ENCODE measurements at regions not wholly inside any gene's neighbourhood (a gene's known extent, or its start where the extent isn't known, plus 50 kb on each side); places are given as distances from the start of the nearest gene placed in this dataset.
"Not testable (repeated sequence)": the region's sequence is repeated elsewhere in the genome, so short reads cannot be mapped to it uniquely, and the experiment has no call there.

DNA sequence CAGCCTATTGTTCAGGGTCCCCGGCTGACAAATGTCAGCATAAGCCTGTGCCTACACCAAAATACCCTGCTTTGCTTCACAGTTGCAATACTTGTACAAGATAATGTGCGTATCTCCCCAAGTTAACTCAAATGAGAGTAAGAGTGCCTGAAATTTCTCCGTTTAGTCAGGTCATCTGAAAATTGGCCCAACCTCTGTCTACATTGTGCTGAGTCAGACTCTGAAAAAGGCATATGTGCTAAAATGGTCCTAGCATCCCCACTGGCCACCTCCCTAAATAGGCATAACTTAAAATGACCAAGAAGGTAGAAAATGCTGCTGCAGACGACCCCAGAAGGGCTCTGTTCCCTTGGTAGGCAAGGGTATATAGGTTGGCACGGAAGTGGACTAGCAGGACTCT is 1653.8 kb upstream of the DDX18 start:
- CTCF ChIA-PET = no interaction called here
- Mint-ChIP-seq H3K36me3 (no peaks in the 10 kb centered on the region), H3K4me1 (no peaks in the 10 kb centered on the region), H3K9me3 (peaks cover 29% of the 10 kb centered on the region), H3K27ac (no peak overlapping the region), H3K27me3 (no peaks in the 10 kb centered on the region), H3K4me3 (no peak overlapping the region)
- DNase-seq = no peak

DNA sequence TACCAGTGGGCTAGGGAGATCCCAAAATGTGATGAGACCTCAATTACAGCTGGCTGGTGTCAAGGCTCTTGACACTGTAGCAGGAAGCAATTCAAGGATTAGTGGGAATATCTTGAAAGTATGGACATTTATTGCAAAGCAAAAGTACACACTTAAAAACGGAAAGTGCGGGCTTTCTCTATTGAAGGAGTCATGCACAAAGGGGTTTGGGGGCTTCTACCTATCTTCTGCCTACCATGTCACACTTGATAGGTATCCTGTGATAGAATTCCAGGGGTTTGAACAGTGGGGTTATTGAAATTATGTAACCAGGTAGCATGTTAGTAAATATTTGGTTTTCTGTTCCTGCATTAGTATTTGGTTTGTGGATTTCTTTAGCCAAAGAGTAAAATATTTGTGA is 1652.1 kb upstream of the DDX18 start:
- H3K27me3 Mint-ChIP-seq = no peaks in the 10 kb centered on the region
- H3K9me3 Mint-ChIP-seq = peaks cover 29% of the 10 kb centered on the region
- DNase-seq = no peak
- H3K4me1 Mint-ChIP-seq = no peaks in the 10 kb centered on the region
- H3K36me3 Mint-ChIP-seq = no peaks in the 10 kb centered on the region
- no peak overlapping the region for H3K27ac Mint-ChIP-seq
- CTCF ChIA-PET = no interaction called here
- no peak overlapping the region for H3K4me3 Mint-ChIP-seq

DNA sequence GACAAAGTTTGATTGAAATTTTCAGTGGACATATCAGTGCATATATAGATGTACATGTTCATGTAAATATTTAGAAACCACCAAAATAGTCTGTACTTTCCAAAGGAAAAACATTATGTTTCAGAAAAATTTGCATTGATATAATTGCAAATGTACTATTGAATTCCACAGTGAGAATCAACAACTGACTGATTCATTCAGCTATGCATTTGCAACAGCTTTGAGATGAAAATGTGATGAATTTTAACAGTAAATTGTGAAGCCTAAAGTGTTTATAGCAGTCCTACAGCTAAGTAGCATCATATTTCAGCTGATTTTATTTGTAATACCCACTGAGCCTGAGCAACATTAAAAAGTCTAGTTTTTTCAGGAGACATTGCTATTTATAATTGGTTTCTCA is 1647.4 kb upstream of the DDX18 start:
- CTCF ChIA-PET = no interaction called here
- H3K27me3 Mint-ChIP-seq = no peaks in the 10 kb centered on the region

DNA sequence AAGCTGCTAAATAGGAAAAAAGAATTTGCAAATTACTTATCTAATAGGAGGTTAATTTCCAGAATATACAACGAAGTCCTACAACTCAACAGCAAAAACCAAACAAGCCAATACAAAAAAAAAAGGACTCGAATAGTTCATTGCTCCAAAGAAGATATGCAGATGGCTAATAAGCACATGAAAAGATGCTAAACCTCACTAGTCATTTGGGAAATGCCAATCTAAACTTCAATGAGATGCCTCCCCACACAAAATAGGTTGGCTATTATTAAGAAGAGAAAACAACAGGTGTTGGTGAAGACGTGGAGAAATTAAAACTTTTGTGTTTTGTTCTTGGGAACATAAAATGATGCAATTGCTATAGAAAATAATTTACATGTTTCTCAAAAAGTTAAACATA is 1634.4 kb upstream of the DDX18 start:
- Mint-ChIP-seq H3K4me1 (no peaks in the 10 kb centered on the region), H3K27ac (no peak overlapping the region), H3K27me3 (no peaks in the 10 kb centered on the region)

More for the DNA sequence above, 1647.4 kb upstream of the DDX18 start:
- no peaks in the 10 kb centered on the region for H3K36me3 Mint-ChIP-seq
- H3K9me3 Mint-ChIP-seq = peaks cover 27% of the 10 kb centered on the region
- no peak overlapping the region for H3K27ac Mint-ChIP-seq
- no peak for DNase-seq
- no peaks in the 10 kb centered on the region for H3K4me1 Mint-ChIP-seq
- H3K4me3 Mint-ChIP-seq = no peak overlapping the region

DNA sequence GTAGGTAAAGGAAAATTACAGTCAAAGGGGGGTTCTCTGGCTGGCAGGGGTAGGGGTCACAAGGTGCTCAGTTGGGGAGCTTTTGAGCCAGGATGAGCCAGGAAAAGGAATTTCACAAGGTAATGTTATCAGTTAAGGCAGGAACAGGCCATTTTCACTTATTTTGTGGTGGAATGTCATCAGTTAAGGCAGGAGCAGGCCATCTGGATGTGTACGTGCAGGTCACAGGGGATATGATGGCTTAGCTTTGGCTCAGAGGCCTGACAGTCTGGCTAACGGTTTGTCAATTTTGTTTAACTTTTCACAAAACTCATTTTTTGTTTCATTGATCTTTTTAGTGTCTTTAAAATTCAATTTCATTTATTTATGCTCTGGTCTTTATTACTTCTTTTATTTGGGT is 1623.8 kb upstream of the DDX18 start:
- H3K4me3 Mint-ChIP-seq, H3K36me3 Mint-ChIP-seq, CTCF ChIA-PET, H3K4me1 Mint-ChIP-seq, DNase-seq, H3K27me3 Mint-ChIP-seq, H3K27ac Mint-ChIP-seq: not testable (repeated sequence)
- peaks cover 38% of the 10 kb centered on the region for H3K9me3 Mint-ChIP-seq

More for the DNA sequence above, 1634.4 kb upstream of the DDX18 start:
- no peak overlapping the region for H3K4me3 Mint-ChIP-seq
- no peaks in the 10 kb centered on the region for H3K36me3 Mint-ChIP-seq
- CTCF ChIA-PET = no interaction called here
- no peak for DNase-seq
- H3K9me3 Mint-ChIP-seq = peaks cover 11% of the 10 kb centered on the region

DNA sequence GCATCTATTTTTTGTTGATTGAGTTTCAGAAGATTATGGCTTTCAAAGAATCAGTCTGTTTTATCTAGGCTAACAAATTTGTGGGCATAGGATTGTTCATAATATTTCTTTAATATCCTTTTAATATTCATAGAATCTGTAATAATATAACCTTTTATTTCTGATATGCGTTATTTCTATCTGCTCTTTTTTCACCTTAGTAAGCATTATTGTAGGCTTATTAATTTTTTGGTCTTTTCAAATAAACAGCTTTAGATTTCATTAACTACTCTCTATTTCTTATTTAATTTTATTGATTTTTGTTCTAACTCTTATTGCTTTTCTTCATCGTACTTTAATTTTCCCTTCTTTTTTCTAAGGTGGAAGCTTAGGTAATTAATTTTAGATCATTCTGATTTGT is 1614.4 kb upstream of the DDX18 start:
- Mint-ChIP-seq H3K27me3 (no peaks in the 10 kb centered on the region), H3K27ac (no peak overlapping the region), H3K9me3 (peaks cover 15% of the 10 kb centered on the region), H3K4me1 (no peaks in the 10 kb centered on the region), H3K4me3 (no peak overlapping the region), H3K36me3 (no peaks in the 10 kb centered on the region)
- CTCF ChIA-PET = no interaction called here
- DNase-seq = no peak

DNA sequence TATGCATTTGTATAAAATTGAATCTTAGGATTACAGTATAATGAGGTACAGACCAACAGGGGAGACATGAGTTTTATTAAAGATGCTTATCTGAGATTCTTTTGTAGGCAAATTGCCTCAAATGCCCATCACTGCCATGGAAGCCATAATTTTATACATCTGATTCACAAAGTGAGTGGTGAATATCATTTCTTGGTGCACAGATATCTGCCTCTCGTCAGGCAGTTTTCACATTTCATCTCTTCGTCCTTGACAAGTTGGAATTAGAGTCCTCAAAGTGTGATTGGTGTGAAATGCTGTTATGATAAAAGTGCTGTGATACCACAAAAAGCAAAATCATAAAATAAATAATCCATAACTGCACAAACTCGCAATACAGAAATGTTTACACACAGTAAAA is 1602.8 kb upstream of the DDX18 start:
- Mint-ChIP-seq H3K4me1 (no peaks in the 10 kb centered on the region), H3K27ac (no peak overlapping the region), H3K9me3 (peaks cover 2% of the 10 kb centered on the region), H3K4me3 (no peak overlapping the region), H3K27me3 (no peaks in the 10 kb centered on the region), H3K36me3 (no peaks in the 10 kb centered on the region)
- no peak for DNase-seq
- CTCF ChIA-PET = no interaction called here

DNA sequence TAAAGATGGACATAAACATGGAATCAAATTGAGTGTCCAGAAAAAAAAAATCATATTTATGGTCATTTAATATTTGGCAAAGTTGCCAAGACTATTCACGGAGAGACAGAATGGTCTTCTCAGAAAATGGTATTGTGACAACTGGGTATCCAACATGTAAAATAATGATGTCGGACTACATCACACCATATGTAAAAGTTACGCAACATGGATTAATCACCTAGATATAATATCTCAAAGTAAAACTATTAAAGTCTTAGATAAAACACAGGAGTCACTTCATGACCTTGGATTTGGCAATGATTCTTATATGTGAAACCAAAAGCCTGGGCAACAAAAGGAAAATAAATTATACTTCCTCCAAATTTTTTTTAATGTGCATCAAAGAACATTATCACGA is 1591.7 kb upstream of the DDX18 start:
- Mint-ChIP-seq H3K4me1 (no peaks in the 10 kb centered on the region), H3K4me3 (no peak overlapping the region), H3K27me3 (no peaks in the 10 kb centered on the region), H3K36me3 (no peaks in the 10 kb centered on the region), H3K9me3 (peaks cover 19% of the 10 kb centered on the region), H3K27ac (no peak overlapping the region)
- CTCF ChIA-PET = no interaction called here
- DNase-seq = no peak

DNA sequence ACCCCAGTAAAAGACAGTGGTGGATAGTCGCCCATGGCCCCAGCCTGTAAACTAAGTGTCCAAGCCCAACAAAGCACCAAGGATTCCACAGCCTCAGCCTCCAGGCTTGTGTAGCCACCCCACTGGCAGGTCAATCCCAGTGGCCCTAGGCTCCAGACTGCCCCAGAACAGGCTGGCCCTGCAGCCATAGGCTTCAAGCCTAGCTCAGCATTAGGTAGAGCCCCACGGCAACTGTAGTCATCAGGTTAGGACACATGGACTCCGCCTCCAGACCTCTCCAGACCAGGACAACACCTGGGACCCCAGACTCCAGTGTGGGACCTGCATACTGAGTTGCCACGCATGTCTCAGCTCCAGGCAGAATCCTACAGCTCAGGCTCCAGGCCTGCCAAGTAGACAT is 1590.6 kb upstream of the DDX18 start:
- no peaks in the 10 kb centered on the region for H3K27me3 Mint-ChIP-seq
- H3K27ac Mint-ChIP-seq = no peak overlapping the region
- DNase-seq = no peak
- no peak overlapping the region for H3K4me3 Mint-ChIP-seq
- CTCF ChIA-PET = no interaction called here
- H3K9me3 Mint-ChIP-seq = peaks cover 27% of the 10 kb centered on the region
- no peaks in the 10 kb centered on the region for H3K4me1 Mint-ChIP-seq
- H3K36me3 Mint-ChIP-seq = no peaks in the 10 kb centered on the region

DNA sequence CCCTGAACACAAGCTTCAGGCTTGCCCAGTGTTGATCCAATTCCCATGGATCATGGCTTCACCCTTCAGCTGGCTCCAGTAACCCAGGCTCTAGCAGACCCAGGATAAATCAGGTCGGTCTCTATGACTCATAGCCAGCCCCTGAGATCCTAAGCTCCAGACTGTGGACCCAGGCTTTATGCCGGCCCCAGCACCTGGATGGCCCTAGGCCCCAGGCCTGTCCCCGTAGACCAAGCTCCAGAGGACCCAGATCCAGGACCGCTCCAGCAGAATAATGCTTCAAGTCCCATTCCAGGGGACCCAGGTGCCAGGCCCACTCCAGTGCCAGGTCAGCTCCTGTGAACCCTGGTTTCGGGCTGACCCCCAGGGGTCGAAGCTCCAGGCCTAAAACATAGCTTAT is 1589.9 kb upstream of the DDX18 start:
- no peaks in the 10 kb centered on the region for H3K27me3 Mint-ChIP-seq
- no peak overlapping the region for H3K27ac Mint-ChIP-seq
- no peak for DNase-seq
- CTCF ChIA-PET = no interaction called here
- no peaks in the 10 kb centered on the region for H3K36me3 Mint-ChIP-seq
- peaks cover 27% of the 10 kb centered on the region for H3K9me3 Mint-ChIP-seq
- no peaks in the 10 kb centered on the region for H3K4me1 Mint-ChIP-seq
- no peak overlapping the region for H3K4me3 Mint-ChIP-seq

DNA sequence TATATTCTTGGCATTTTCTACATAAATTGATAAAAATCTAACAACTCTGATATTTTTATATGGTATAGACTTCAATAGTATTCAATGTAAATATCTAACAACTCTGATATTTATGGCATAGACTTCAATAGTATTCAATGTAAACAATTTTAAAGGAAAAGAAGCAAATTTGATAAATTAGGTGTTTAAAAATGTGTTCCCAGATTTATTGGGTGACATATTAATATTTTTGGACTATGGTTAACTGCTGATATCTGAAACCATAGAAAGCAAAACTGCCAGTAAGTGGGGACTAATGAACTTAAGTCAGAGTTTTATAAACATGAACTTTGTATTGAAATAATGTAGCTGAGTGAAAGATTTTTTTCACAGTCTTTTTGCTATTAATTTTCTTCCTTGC is 1576.0 kb upstream of the DDX18 start:
- CTCF ChIA-PET = no interaction called here
- Mint-ChIP-seq H3K4me3 (no peak overlapping the region), H3K27ac (no peak overlapping the region), H3K9me3 (peaks cover 21% of the 10 kb centered on the region), H3K27me3 (no peaks in the 10 kb centered on the region), H3K36me3 (no peaks in the 10 kb centered on the region), H3K4me1 (no peaks in the 10 kb centered on the region)
- DNase-seq = no peak

DNA sequence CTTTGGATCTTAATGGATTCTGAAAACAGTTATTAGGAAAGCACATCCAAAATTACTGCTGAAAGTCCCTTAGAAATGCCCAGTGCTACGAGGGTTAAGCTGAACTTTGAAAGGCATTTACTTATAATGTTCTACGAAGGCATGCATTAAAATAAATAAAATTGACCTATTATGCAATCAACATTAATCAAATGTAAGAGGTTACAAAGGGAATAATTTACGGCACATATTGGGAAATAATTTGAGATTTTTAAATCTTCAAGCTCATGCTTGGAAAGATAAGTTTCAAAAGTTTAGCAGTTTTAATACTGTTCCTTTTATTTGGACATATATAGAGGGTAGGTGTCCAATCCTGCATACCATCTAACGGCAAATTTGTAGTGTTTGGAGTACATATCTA is 1564.1 kb upstream of the DDX18 start:
- no peaks in the 10 kb centered on the region for H3K4me1 Mint-ChIP-seq
- no peak overlapping the region for H3K27ac Mint-ChIP-seq
- H3K9me3 Mint-ChIP-seq = peaks cover 13% of the 10 kb centered on the region
- DNase-seq = no peak
- no peaks in the 10 kb centered on the region for H3K27me3 Mint-ChIP-seq
- CTCF ChIA-PET = no interaction called here
- H3K36me3 Mint-ChIP-seq = no peaks in the 10 kb centered on the region
- H3K4me3 Mint-ChIP-seq = no peak overlapping the region

DNA sequence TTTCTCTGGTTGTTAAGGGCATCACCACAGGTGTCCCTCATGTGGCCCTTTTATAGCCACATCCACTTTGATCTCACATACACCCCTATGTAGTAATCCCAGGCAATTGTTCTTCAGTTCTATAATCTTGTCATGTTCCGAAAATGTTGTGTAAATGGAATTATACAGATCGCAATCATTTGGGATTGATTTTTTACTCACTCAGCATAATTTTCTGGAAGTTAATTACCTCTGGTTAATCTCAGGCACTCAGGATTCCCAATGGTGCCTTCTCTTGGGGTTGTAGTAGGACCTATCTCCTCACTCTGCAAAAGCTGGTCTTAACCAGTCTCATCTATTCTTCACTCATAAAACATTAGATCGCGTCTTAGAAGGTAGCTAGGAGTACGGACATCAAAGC is 1549.6 kb upstream of the DDX18 start:
- no peak overlapping the region for H3K4me3 Mint-ChIP-seq
- H3K36me3 Mint-ChIP-seq = no peaks in the 10 kb centered on the region
- H3K27ac Mint-ChIP-seq = no peak overlapping the region
- peaks cover 27% of the 10 kb centered on the region for H3K9me3 Mint-ChIP-seq
- no peak for DNase-seq
- H3K4me1 Mint-ChIP-seq = no peaks in the 10 kb centered on the region
- H3K27me3 Mint-ChIP-seq = no peaks in the 10 kb centered on the region
- CTCF ChIA-PET = no interaction called here

DNA sequence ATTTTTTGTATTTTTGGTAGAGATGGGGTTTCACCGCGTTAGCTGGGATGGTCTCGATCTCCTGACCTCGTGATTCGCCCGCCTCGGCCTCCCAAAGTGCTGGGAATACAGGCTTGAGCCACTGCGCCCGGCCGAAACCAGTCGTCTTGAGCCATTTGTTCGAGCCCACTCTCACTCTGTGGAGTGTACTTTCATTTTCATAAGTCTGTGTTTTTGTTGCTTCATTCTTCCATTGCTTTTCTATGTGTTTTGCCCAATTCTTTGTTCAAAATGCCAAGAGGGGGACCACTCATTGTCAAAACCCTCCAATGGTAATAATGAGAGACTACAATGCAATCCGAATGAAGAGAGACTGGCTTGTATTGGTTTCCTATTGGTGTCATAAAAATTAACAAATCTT is 1545.5 kb upstream of the DDX18 start:
- Mint-ChIP-seq H3K9me3 (peaks cover 10% of the 10 kb centered on the region), H3K4me3 (no peak overlapping the region), H3K36me3 (no peaks in the 10 kb centered on the region), H3K27ac (no peak overlapping the region), H3K4me1 (no peaks in the 10 kb centered on the region), H3K27me3 (no peaks in the 10 kb centered on the region)
- CTCF ChIA-PET = no interaction called here
- no peak for DNase-seq

DNA sequence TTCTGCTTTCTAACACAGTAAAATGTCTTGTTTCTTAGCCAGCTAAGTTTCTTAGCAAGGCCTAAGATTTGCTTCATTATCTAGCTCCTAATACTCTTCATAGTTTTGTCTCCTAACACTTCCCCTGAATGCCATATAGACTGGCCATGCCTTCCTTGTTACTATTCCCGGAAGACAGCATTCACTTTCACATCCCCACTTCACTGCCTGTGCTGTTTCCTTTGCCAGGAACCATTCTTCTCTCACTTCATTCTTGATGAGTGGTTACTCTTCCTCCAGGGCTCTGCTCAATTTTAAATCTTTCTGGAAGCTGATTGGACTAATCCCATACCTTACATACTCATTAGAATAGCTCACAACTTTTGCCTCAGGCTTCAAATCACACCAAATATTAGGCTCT is 1510.2 kb upstream of the DDX18 start:
- Mint-ChIP-seq H3K27me3 (no peaks in the 10 kb centered on the region), H3K36me3 (no peaks in the 10 kb centered on the region), H3K4me3 (no peak overlapping the region), H3K9me3 (peaks cover 6% of the 10 kb centered on the region), H3K27ac (no peak overlapping the region), H3K4me1 (no peaks in the 10 kb centered on the region)
- DNase-seq = no peak
- CTCF ChIA-PET = no interaction called here

DNA sequence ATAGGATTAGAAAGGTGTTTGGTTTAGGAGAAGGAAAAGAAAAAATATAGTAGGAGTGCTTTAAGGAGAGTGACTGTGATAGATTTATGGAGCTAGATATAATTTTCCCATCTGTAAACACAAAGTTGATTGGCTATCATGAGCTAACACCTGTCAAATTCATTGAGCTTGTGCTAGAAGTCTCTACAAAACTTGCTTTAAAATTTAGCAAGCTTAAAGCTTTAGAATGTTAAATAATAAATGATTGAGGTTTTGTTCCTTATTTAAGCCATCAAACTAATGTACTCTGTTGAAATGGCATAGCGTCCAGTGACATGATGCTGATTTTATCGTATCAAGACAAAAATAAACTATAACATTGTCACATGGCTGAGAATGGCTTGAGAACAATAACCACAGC is 1497.4 kb upstream of the DDX18 start:
- H3K36me3 Mint-ChIP-seq = no peaks in the 10 kb centered on the region
- CTCF ChIA-PET = no interaction called here
- no peak overlapping the region for H3K4me3 Mint-ChIP-seq
- H3K27me3 Mint-ChIP-seq = no peaks in the 10 kb centered on the region
- H3K4me1 Mint-ChIP-seq = no peaks in the 10 kb centered on the region
- DNase-seq = no peak
- H3K27ac Mint-ChIP-seq = no peak overlapping the region
- peaks cover 9% of the 10 kb centered on the region for H3K9me3 Mint-ChIP-seq
